GM19467 (cell line): ENCODE measurements at regions not wholly inside any gene's neighbourhood (a gene's known extent, or its start where the extent isn't known, plus 50 kb on each side); places are given as distances from the start of the nearest gene placed in this dataset.

Source experiments
- ATAC-seq: cut with Tn5 transposase; IDR thresholded peaks from one replicate; pipeline ENCODE4 v1.9.1; 2021; ENCODE audit warnings: mild to moderate bottlenecking, moderate library complexity; ENCODE audit not compliant: unreplicated experiment

DNA sequence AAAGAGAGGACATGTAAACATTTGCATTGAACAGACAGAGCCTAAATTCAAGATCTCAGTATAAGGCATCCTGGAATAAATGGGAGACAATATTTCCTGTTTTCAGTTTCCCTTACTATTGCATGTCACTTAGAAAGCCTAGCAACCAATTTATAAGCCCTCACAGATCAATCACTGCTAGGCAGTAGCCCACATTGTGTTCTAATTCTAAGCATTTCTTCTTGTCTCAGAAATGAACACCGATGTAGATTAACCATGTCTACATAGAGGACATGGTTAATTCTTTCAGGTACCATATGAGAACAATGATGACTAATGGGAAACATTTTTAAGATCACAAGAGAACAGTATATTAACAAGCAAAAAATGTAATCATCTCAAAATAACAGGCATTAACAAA, 79.6 kb upstream of the HMHB1 start:
- ATAC-seq = no peak

DNA sequence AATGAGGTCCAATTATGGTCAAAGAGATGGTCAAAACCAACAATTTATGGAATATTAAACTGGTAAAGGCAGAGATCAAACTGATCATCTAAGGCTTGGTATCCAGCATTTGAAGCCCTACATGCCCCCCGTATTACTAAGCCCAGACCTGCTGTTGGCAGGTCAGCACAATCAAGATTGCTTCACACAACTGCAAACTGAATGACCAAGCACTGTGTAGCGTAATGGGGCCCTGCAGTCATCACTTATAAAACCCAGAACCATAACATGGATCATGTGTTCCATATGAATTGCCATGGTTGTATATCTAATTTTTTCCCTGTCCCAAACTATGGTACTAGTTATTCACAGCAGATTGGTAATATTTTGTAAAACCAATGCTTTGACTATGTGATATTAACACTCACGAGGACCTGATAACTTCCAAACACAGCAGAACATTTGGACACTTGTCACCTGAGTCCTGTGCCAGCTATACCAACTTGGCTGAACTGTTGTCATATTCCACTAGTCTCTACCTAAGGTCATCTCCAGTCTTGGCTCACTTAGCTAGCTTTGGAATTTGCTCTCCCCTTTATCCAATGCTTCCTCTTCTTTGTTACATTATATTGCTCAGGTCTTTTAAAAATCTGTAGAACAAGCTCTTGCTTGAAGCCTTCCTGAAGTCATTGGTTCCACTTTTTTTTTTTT, 81.7 kb upstream of the HMHB1 start:
- ATAC-seq = no peak

DNA sequence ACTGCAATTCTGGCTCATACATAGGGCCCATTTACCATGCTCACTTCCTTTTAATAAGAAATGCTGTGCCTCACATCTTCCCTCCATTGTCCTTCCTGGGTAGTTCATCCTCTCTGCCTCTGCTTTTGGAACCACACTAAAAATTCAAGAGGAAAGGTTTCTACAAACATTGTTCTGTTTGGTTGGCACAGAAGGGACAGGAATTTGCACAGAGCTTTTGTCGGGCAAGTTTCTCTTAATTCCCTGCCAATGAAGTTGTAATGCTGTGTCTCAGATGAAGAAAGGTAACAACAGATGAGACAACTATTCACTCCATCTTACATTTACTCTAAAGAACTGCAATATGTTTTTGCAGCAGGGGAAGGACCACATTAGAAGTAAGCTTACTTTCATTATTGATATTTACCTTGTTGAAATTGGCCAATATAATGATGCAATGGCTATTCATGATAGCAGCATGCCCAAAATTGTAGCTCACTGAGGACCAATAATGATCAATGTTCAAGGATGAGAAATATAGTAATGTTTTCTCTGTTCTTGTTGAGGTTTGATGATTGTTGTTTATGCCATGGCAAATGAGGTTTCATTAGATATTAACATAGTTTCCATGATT, 82.5 kb upstream of the HMHB1 start:
- ATAC-seq = no peak

GRCh38 chr5:143723159-143723558, 88.8 kb upstream of the HMHB1 start:
- no peak for ATAC-seq

- ATAC-seq = no peak
Measured at GRCh38 chr5:143721925-143722324, 90.0 kb upstream of the HMHB1 start.

DNA sequence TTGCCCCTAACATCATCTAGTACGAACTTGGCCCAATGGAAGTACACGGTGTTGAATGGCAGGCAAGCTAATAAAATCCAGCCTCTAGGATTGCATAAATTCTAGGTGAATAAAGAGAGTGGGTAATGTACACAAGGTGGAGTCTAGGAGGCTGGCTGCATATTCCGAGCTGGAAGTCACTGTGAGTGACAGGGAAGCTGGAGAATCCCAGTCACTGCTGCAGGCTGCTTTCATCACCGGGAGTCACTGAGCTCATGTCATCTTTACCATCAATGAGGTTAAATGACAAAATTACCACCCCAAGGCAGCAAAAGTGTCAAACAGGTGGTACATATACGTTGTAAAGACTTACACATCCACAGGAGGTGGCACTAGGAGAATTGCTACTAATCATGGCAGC, 91.3 kb upstream of the HMHB1 start:
- ATAC-seq = no peak

DNA sequence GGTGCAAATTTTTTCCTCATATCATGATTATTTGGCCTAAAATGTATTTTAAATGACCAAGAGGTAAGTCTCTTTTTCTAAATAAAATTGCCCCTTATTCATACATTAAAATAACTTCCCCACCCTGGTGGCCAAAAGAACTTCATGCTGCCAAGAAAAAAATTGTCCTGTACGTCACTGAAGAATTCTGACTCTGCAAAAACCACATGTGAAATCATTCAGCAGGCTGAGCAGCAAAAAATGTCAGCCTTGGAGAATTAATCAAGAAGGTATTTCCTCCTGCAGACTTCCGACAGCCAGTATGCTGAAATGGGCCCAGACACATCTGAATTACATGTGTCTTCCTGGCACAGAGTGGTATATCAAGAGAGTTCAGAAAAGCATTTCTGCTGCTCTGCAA, 94.6 kb upstream of the HMHB1 start:
- ATAC-seq = no peak

DNA sequence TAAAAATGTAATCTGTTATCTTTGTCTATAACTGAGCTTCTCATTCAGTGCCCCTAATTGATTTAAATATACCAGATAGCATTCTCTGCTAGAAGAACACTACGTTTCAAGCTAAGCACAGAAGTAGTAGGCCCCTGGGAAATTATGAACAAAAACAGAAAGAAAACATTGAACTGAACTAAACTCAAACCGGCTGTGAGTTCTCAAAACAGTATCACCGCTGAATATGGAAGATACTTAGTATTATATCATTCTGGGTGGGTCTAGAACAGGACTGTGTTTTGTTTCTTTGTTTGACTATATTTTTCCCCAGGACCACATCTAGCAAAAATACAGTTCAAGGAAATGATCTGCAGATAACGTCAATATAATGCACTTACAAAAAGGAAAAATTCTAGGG, 95.1 kb upstream of the HMHB1 start:
- ATAC-seq = no peak

DNA sequence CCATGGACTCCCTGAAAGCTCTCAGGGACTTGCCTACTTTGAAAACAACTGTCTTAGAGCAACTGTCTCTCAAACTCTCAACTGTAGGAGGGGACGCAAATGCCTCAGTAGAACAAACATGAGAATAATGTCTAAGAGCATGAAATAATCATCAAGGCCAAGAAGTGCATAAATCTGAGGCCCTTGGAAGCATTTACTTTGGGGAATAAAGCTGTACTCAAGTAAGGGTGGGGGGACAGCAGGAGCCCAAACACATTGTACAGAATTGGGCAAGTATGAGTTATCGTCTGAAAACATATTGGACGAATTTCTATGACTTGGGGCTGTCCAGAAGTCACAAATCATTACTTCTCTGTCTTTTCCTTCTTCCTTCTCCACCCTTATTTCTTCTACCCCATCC, 96.3 kb upstream of the HMHB1 start:
- no peak for ATAC-seq

DNA sequence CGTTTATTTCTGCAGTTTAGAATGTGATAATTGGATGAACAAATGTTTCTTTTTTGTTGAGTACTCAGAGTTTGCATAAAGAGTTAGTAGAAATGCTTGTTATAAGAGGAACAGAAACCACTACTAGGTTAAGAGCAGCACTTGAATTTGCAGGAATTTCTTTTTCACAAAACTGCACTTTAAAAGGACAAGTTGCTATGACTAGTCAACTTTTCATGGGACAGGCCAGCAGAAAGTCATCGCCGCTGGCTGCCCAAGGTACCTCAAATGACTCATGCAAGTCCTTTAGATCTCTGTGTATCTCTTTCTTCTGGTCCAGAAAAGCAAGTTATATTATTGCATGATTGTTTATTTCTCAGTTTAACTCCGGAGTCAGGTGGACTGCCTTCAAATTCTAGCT, 97.3 kb upstream of the HMHB1 start:
- ATAC-seq = no peak

- ATAC-seq = no peak
Measured at GRCh38 chr5:143713047-143714003, 98.6 kb upstream of the HMHB1 start.

GRCh38 chr5:143708672-143709071, 103.3 kb upstream of the HMHB1 start:
- ATAC-seq = no peak

GRCh38 chr5:143707806-143708205, 104.2 kb upstream of the HMHB1 start:
- no peak for ATAC-seq

GRCh38 chr5:143705381-143705780, 106.6 kb upstream of the HMHB1 start:
- no peak for ATAC-seq

DNA sequence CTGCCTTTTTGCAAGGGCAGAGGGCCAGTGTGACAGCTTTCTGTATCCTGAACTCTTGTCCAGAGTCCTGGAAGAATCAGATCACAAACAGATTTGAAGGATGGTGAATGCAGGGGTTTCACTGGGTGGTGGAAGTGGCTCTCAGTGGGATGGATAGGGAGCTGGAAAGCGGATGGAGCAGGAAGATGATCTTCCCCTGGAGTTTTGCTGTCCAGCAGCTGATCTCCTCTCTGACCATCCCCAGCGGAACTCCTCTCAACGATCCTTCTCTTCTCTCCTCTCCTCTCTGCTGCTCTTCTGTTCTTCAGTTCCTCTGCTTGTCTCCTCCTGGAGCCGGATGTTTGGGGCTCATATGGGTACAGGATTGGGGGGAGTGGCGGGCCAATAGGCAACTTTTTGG, 108.3 kb upstream of the HMHB1 start:
- no peak for ATAC-seq

DNA sequence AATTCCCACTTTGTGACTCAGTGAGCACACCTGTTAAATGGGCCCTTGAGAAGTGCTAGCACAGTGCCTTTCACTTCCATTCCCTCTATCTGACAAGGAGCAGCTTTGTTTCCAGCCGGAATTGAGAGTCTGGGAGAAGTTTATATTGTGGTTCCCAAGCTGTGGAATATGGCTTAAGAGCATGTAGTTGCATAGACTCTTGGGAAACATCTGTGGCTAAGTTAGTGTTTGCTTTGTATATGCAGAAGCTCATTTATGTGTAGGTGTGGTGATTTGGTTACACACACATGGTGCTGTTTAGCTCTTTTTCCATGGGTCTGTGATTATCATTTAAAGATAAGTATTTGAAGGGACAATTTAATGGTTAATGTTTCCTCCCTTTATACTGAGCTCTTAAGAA, 110.5 kb upstream of the HMHB1 start:
- ATAC-seq = no peak

DNA sequence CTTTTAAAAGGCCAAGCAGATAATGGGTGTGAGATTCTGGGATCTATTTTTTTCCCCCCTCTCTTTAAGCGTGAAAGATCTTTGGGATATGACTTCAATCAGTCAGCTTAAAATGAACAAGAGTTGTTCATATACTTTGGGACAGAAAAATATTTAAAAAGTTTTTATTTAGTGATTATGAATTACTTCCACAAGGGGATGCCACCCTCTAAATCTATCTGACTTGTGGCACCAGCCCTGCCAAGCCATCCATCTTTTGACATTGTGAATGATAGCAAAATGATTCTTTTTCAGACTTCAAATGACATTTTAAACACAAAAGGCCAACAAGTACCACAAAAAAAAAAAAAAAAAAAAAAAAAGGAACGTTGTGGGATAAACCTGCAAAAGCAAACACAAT, 111.0 kb upstream of the HMHB1 start:
- no peak for ATAC-seq

GRCh38 chr5:143699121-143699520, 112.8 kb upstream of the HMHB1 start:
- no peak for ATAC-seq

DNA sequence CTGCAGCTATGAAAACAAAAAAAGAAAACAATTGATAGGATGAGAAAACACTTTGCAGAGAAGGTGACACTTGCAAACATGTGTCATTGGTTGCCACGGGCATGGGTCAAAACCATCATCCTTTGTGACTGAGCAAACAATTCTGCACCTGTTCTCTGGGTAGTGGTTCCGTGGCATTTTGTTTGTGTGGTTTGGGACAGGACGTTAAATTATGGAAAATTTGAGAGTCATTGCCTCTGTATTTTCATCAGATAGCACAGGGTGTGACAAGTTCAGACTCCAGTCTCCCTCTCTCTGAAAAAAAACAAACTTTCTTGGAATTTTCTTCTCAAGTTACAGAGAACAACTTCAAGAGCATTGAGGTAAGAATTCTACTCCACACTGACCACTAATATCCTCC, 113.4 kb upstream of the HMHB1 start:
- no peak for ATAC-seq

DNA sequence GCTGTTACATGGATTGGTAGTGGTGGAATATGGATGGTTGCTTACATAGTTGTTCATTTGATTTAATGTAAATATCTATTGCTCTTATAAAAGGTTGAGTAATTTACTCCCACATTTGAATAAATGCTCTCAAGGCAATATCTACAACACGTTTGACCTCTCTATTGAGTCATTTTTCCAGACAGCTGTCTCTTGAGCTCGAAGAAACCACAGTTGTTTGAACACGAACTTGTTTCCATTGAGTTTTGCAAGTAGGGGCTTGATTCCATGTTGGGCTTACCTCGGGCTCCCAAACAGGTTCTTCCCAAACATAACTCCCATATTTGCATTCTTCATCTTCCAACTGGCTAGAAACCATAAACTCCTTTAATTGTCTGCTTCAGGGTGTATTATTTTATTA, 115.0 kb upstream of the HMHB1 start:
- no peak for ATAC-seq

GRCh38 chr5:143695941-143696340, 116.0 kb upstream of the HMHB1 start:
- no peak for ATAC-seq
